Psoas muscle (tissue), 7 donors: ENCODE measurements at regions not wholly inside any gene's neighbourhood (a gene's known extent, or its start where the extent isn't known, plus 50 kb on each side); places are given as distances from the start of the nearest gene placed in this dataset.

Source experiments
- ATAC-seq, 4 donors: fragments of 200-7000 bp; cut with Tn5 transposase; one replicate each; pipeline ENCODE4 v1.9.1; 2020; ENCODE audit warnings: moderate library complexity in 3 of 4, mild to moderate bottlenecking in 2 of 4
- DNase-seq, 2 donors: peaks; one replicate each; pipeline ENCODE4 v3.0.0-alpha.2; 2020
- H3K27ac ChIP-seq: fragments of 200-600 bp; one replicate; pipeline ENCODE4 v1.8.0; 2022
- H3K27me3 ChIP-seq, 3 donors: fragments of 200-600 bp in 1 of 3; one replicate each; pipeline versions ENCODE4 v1.6.1 to v1.8.0; 2013 to 2022; ENCODE audit warnings: low read length in 2 of 3, mild to moderate bottlenecking in 2 of 3, moderate library complexity in 1 of 3; ENCODE audit not compliant: insufficient read depth in 3 of 3
- H3K36me3 ChIP-seq, 2 donors: fragments of 200-600 bp in 1 of 2; one replicate each; pipeline versions ENCODE4 v1.6.1 to v1.8.0; 2013 to 2022; ENCODE audit warnings: low read depth in 1 of 2, mild to moderate bottlenecking in 1 of 2, moderate library complexity in 1 of 2; ENCODE audit not compliant: insufficient read depth in 1 of 2
- H3K4me1 ChIP-seq: fragments of 200-600 bp; one replicate; pipeline ENCODE4 v1.8.0; 2022
- H3K4me3 ChIP-seq: fragments of 200-600 bp; one replicate; pipeline ENCODE4 v1.8.0; 2022; ENCODE audit warnings: mild to moderate bottlenecking
- H3K9me3 ChIP-seq: fragments of 200-600 bp; one replicate; pipeline ENCODE4 v1.8.0; 2022
- CTCF ChIP-seq: fragments of 200-600 bp; IDR thresholded peaks from one replicate; pipeline ENCODE4 v1.8.0; 2022; ENCODE audit warnings: antibody characterized with exemption
- WGBS, 3 donors: extraction: QIAGEN DNeasy Blood & Tissue Kit; methylation state at CpG; one replicate each; pipeline versions ENCODE4 v1.1.6 to v1.1.7; 2013; 5-methylcytosine and 5-hydroxymethylcytosine counted together
- intact Hi-C, 2 donors: fragments of 100-400 bp; cut with DNase I; formaldehyde crosslinking; loops; one replicate each; pipeline versions ENCODE4 v1.11.0 to v1.14.2; 2022
- donor health status: healthy with polysubstance abuse.
- donor health status: DM: no; HTN: no; CAD: no; lungs with moderate emphysema.
- donor health status: Bipolar disorder and iron deficiency.
- donor health status: healthy.
- donor health status: DM: yes; HTN: yes; CAD: no.
- donor health status: DM: no; HTN: no; CAD: no.
- donor health status: DM: yes; HTN: yes; CAD: no.

GRCh38 chr15:35717721-35718120, 171.8 kb upstream of the DPH6 start:
- Histone ChIP-seq H3K27ac (no peak overlapping the region), H3K4me1 (no peaks in the 10 kb centered on the region), H3K36me3 (no peaks in the 10 kb centered on the region), H3K4me3 (no peak overlapping the region), H3K9me3 (no peaks in the 10 kb centered on the region), H3K27me3 (no peaks in the 10 kb centered on the region)
- intact Hi-C loops: no loop called here
- 63 to 75% (median 69%) methylated on average over 4 of the region's 4 CpGs for WGBS, 3 donors
- DNase-seq (no peak), ATAC-seq (no peak)
- no peak for TF ChIP-seq CTCF

GRCh38 chr15:35720019-35720418, 174.1 kb upstream of the DPH6 start:
- Histone ChIP-seq H3K27ac (no peak overlapping the region), H3K27me3 (no peaks in the 10 kb centered on the region), H3K4me1 (no peaks in the 10 kb centered on the region), H3K4me3 (no peak overlapping the region), H3K9me3 (no peaks in the 10 kb centered on the region), H3K36me3 (no peaks in the 10 kb centered on the region)
- no peak for DNase-seq
- WGBS, 3 donors: 46 to 70% (median 70%) methylated on average over 2 of the region's 2 CpGs
- no peak for TF ChIP-seq CTCF
- ATAC-seq: no peak
- intact Hi-C loops: no loop called here

- H3K4me3 ChIP-seq: no peak overlapping the region
- ATAC-seq: no peak
- WGBS, 3 donors: 89 to 94% (median 93%) methylated on average over 2 of the region's 2 CpGs
- no peak for DNase-seq
- TF ChIP-seq CTCF: no peak
- no peaks in the 10 kb centered on the region for H3K4me1 ChIP-seq
- intact Hi-C loops: no loop called here
- H3K36me3 ChIP-seq: no peaks in the 10 kb centered on the region
- H3K27me3 ChIP-seq: no peaks in the 10 kb centered on the region
- H3K27ac ChIP-seq: no peak overlapping the region
- H3K9me3 ChIP-seq: no peaks in the 10 kb centered on the region
Observed at GRCh38 chr15:35720984-35721383, 175.0 kb upstream of the DPH6 start.

GRCh38 chr15:35721751-35722150, 175.8 kb upstream of the DPH6 start:
- no peak overlapping the region for H3K4me3 ChIP-seq
- no peak for TF ChIP-seq CTCF
- no peaks in the 10 kb centered on the region for H3K4me1 ChIP-seq
- intact Hi-C loops: no loop called here
- H3K36me3 ChIP-seq: no peaks in the 10 kb centered on the region
- ATAC-seq: no peak
- no peak for DNase-seq
- H3K27me3 ChIP-seq: no peaks in the 10 kb centered on the region
- 67 to 71% (median 68%) methylated on average over 4 of the region's 4 CpGs for WGBS, 3 donors
- no peak overlapping the region for H3K27ac ChIP-seq
- H3K9me3 ChIP-seq: no peaks in the 10 kb centered on the region

GRCh38 chr15:35722501-35722900, 176.5 kb upstream of the DPH6 start:
- no peak for DNase-seq
- no peaks in the 10 kb centered on the region for H3K4me1 ChIP-seq
- H3K27me3 ChIP-seq: no peaks in the 10 kb centered on the region
- no peaks in the 10 kb centered on the region for H3K36me3 ChIP-seq
- TF ChIP-seq CTCF: no peak
- intact Hi-C loops: no loop called here
- 49 to 65% (median 50%) methylated on average over 3 of the region's 3 CpGs for WGBS, 3 donors
- no peaks in the 10 kb centered on the region for H3K9me3 ChIP-seq
- no peak overlapping the region for H3K4me3 ChIP-seq
- no peak overlapping the region for H3K27ac ChIP-seq
- ATAC-seq: no peak
